ENCODE measurements at regions not wholly inside any gene's neighbourhood (a gene's known extent, or its start where the extent isn't known, plus 50 kb on each side); places are given as distances from the start of the nearest gene placed in this dataset.

DNA sequence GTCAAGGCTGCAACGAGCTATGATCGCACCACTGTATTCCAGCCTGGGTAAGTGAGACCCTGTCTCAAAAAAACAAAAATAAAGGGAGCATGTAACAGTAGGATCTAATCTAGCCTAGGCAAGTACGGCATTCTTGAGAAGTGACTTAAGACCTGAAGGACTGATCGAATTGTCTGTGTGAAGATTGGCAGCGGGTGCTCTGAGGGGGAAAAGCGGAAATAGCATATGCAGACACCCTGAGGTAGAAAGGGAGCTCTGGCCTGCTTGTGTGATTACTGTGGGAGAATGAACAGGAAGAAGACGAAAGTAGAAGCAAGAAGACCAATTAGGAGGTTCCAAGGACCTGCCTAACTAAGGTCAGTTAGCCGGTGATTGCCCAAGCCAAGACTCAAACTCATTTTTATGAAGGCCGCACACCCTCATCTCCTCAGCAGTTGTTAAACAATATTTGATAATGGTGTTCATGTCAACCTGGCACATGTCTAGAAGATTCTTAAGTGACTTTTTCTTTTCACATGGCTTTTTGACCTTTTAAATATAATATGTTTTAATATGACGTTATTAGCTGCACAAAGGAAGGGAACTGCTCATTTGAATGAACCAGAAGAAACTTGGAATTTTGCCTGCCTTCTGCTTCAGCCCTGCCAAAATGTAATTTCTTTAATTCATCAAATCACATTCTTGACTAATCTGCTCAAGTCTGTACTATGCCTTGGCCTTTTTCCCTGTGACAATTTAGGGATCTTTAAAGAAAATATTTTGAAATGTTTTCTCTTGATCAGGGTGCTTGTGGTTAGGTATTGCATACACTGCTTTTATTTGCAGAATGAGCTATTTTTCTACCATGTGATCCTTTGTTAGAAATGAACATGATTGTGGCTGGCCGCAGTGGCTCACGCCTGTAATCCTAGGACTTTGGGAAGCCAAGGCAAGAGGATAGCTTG, 289.2 kb upstream of the DMRT1 start:
- DNase-seq (ENCODE audit: low read depth, low spot score): no peak

DNA sequence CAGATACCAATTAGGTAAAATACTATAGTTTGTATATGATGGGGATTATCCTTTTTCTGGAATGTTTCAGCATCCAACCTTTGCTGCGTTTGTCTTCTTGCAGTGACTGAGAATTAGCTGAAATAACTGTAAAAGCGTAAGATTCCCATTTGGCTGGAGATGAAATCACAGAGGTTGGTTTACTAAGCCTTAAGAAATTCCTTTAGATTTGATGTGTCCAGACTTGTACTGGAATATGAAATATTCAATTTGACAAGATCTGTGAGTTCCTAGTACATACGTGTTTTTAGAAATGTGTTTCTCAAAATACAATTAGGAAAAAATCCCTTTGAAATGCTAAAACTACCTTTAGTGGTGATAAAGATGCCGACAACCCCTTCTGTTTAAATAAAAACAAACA, 286.0 kb upstream of the DMRT1 start:
- DNase-seq (ENCODE audit: low read depth, low spot score): no peak

DNA sequence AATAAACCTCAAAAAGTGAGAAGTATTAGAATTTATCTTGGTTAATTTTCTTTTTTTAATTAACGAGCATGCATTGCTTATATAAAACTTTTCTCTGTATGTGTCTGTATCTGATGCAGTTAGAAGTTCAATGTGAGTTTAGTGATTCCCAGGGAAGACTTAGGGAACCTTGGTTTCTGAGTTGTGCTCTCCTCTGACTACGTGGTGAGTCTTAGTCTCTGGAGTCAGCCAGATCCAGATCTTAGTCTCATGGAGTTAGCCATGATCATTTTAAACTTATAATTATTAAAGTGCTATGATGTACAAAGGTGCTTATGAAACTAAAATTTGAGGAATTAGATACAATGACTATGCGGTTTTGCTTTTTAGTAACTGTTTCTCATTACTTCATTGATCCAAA, 285.3 kb upstream of the DMRT1 start:
- DNase-seq (ENCODE audit: low read depth, low spot score): no peak

DNA sequence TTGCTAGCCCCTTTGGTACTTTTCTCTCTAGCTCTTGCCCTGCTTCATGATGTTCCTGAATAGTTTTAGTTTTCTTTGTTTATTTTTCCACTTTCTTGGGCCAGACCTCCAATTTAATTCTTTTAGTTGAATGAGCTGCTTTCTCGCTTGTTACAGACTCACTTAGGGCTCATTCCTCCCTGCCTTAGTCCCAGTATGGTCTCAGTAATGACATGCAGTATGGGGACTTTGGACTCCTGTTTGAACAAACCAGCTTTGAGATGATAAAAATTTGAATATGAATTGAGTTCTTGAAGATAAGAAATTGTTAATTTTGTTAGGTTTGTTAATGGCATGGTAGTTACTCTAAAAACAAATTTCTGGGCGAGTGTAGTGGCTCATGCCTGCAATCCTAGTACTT, 284.8 kb upstream of the DMRT1 start:
- DNase-seq (ENCODE audit: low read depth, low spot score): no peak

DNA sequence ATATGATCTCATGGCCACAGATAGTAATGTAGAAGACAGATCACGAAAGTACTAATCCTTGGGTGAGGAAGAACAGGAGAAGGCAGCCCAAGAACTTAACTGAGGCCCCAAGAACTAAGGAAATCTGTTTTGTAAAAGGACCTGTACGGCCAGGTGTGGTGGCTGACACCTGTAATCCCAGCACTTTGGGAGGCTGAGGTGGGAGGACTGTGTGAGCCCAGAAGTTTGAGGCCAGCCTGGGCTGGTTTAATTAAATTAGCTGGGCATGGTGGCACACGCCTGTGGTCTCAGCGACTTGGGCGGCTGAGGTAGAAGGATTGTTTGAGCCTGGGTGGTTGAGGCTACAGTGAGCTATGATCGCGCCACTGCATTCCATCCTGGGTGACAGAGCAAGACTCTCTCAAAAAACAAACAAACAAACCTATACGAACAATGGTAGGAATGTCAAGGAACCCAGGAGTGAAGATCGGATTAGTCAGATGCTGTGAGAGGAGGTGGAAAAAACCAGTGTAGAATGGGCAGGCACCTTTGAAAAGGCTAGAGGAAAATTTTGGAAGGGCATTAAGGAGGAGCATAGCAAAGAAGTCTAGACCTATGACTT, 283.8 kb upstream of the DMRT1 start:
- DNase-seq (ENCODE audit: low read depth, low spot score): no peak

DNA sequence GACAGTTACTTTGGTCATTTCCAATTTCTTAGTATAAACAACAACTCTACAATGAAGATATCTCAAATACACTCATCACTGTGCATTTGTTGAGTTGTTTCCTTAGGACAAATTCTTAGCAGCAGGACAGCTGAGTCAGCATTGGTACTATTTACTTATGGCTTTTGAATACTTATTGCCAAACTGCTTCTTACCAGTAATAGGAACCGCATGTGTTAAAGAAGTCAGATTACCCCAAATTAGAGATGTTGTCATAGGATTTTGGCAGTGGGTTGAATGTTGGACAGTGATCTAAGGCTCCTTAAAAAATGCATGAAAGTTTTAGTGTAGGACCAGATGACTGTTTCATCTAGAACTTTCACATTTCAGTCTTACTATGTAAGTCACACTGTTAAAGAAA, 280.1 kb upstream of the DMRT1 start:
- DNase-seq (ENCODE audit: low read depth, low spot score): no peak

DNA sequence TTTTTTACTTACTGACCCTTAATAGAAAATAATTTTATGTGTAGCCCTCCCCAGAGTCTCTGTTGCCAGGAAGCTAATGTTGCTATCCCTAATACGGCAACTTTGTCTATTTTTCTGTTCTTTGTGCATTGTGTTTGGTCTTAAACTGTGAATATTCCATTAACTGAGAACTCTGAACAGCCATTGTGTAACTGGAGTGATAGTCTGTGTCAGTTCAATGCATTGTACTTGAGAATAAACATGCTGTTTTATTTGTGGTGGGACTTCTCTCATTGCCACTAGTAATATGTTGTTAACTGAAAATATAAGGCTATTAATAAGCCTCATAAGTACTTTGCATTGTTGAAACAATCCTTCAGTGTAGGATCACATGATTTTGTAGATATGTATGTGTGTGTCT, 278.3 kb upstream of the DMRT1 start:
- DNase-seq (ENCODE audit: low read depth, low spot score): no peak

DNA sequence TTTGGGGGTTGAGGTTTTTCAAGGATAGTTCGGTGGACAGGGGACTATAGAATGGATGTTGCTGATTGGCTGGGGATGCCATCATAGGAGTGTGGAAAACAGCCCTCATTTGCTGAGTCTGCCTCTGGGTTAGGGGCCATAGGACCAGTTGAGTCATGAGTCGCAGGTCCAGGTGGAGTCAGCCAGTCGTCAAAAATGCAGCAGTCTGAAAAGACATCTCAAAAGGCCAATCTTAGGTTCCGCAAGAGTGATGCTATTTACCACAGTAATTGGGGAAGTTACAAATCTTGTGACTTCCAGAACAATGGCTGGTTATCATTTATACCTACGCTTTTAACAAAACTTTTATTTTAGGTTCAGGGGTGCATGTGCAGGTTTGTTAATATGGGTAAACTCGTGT, 276.0 kb upstream of the DMRT1 start:
- DNase-seq (ENCODE audit: low read depth, low spot score): no peak

DNA sequence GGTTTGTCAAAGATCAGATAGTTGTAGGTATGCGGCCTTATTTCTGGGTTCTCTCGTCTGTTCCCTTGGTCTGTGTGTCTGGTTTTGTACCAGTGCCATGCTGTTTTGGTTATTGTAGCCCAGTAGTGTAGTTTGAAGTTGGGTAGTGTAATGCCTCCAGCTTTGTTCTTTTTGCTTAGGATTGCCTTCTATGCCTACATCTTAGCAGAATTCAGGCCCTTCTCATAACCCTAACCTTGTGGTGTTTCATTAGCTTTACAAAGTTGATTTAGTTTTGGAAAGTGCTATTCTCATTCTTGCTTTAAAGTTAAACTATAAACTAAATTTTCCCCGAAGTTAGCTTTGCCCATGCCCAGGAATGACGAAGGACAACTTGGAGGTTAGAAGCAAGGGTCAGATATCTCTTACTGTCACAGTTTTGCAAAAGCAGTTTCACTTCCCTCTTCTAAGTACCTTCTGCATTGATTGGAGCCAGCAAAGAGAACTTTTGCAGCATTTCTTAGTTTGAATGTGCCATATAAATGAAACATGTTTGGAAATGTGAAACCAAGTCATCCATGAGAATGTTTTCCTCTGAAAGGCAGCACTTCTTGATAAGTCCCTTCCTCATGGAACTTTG, 274.3 kb upstream of the DMRT1 start:
- no peak for DNase-seq (ENCODE audit: low read depth, low spot score)

DNA sequence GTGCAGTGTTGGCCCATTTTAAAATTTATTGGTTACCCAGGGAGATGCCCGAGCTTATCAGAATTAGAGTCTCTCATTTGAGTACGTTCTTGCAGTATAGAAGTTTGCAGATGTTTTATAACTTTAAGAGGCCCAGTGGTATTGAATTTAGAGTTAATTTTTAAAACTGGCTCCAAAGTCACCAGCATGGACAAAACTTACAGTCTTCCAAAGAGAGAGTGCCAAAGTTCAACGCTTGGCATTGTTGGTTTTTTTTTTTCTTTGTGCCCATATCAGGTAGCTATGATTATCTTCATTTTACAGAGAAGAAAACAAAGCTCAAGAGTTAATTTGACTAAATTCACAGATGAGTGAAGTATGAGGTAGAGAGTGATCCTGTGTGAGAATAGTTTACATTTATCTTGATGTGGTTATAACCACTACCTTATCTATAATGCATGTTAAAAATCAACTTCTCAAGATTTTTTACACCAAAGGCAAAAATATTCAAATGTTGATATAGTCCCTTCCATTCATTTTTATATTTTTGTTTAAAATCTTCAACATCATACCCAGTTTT, 273.7 kb upstream of the DMRT1 start:
- no peak for DNase-seq (ENCODE audit: low read depth, low spot score)

DNA sequence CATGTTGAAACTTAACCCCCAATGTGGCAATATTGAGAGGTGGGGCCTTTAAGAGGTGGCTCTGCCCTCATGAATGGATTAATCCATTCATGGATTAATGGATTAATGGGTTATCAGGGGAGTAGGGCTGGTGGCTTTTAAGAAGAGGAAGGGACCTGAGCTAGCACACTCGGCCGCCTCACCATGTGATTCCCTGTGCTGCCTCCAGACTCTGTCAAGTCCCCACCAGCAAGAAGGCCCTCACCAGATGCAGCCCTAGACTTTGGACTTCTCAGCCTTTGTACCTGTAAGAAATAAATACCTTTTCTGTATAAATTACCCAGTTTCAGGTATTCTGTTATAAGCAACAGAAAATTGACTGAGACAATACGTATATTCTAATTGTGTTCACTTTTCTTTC, 272.2 kb upstream of the DMRT1 start:
- DNase-seq (ENCODE audit: low read depth, low spot score): no peak

DNA sequence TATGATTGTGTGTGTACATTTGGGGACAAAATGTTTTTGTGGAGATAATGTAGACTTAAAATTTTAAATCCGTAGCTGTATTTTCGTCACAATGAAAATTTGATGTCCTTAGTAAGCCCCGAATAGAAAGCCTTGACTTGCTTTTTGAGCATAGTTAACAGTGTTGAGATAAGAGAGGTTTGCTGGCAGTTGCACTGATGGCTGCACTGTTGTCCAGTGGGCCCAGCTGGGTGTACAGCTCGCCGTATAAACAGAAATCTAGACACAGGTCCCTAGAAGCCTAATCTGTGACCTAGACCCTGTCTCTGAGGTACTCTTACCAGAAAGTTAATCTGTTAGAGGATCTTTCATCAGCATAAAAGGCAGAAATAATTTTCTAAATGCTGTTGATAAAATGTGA, 271.3 kb upstream of the DMRT1 start:
- no peak for DNase-seq (ENCODE audit: low read depth, low spot score)

DNA sequence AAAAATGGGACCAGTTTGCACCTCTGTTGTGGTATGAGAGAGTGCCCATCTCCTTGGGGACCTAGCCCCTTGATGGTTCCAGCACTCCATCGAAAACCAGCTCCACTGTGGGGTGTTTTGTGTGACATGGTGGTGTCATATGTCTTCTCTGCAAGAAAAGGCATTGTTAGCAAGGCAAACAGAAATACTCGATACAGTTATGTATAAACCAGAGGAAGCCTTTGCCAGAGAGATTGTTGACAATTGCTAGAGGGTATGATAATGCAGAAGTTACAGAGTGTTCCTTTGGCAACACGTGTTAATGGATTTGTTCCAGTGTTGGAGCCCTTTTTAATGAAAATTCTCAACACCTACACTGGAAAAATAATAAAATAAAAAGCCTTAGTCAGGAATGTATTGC, 270.4 kb upstream of the DMRT1 start:
- no peak for DNase-seq (ENCODE audit: low read depth, low spot score)

DNA sequence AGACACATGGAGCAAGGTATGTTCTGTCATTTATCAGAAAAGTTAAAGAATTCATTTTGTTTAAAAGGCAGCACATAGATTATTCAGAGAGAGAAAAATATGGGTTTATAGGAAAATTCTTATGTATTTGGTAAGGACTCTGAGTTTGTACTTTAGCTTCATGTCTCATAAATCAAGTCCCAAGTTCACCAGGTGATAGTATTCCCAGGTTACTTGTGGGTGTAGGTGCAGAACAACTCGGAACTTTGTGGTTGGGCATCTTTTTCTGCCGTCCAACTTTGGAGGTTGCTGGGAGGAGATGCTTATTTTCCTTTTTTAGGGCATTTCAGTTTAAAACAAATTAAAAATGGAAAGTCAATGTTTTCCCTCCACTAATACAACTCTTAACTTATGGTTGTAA, 269.8 kb upstream of the DMRT1 start:
- DNase-seq (ENCODE audit: low read depth, low spot score): no peak

DNA sequence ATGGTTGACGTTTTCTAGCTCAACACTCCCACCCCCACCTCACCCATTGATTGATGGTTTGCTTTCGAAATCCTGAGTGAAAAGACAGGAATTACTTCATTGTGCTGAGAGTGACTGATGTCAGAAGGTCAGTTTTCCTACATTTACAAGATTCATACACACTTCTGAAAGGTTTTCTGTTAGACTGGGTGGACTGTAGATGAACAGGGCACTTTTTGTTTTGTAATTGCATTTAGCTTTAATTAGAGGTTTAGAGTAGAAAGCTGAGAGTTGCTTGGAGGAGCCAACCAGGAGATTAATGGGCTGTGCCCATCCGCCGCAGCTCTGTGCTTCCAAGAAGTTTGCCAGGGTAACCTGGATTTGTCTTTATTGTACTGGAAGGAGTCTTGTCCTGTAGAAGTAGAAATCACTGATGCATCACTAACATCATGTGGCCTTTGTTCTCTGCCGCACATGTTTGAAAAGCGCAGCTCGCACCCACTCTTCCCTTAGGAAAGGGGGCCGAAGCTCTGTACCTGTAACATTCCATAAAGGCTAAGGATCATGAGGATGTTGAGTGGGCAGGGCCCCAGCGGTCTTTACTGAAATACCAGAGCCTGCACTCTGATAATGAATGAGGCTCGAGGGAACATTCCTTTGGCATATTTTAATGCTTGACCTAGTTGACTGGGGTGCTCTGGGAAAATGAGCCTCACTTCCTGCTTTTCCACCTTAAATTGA, 267.6 kb upstream of the DMRT1 start:
- no peak for DNase-seq (ENCODE audit: low read depth, low spot score)

DNA sequence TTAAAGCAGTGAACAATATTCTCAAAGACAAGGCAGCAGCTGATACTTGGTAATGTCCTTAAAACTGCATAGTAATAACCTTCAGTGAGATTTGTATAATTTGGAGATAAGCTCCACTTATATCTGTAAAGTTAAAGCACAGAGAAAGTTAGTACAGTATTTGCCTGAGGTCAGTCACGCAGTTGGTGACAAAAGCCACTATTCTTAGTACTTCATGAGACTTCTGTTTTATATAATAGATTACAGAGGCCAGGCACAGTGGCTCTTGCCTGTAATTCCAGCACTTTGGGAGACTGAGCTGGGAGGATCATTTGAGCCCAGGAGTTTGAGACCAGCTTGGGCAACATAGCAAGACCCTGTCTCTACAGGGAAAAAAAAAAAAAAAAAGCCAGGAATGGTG, 266.4 kb upstream of the DMRT1 start:
- no peak for DNase-seq (ENCODE audit: low read depth, low spot score)

DNA sequence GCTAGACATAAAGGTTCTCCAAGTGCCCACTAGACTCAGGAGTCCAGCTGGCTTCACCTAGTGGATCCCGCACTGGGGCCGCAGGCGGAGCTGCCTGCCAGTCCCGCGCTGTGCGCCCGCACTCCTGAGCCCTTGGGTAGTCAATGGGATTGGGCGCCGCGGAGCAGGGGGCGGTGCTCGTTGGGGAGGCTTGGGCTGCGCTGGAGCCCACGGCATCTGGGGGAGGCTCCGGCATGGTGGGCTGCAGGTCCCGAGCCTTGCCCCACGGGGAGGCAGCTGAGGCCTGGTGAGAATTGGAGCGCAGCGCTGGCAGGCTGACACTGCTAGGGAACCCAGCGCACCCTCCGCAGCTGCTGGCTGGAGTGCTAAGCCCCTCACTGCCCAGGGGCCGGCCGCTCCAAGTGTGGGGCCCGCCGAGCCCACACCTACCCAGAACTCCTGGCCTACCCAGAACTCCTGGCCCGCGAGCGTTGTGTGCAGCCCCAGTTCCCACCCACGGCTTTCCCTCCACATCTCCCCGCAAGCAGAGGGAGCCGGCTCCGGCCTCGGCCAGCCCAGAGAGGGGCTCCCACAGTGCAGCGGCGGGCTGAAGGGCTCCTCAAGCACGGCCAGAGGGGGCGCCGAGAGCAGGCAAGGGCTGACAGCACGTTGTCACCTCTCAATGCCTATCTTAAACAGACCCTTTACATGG, 260.7 kb upstream of the DMRT1 start:
- DNase-seq (ENCODE audit: low read depth, low spot score): no peak

DNA sequence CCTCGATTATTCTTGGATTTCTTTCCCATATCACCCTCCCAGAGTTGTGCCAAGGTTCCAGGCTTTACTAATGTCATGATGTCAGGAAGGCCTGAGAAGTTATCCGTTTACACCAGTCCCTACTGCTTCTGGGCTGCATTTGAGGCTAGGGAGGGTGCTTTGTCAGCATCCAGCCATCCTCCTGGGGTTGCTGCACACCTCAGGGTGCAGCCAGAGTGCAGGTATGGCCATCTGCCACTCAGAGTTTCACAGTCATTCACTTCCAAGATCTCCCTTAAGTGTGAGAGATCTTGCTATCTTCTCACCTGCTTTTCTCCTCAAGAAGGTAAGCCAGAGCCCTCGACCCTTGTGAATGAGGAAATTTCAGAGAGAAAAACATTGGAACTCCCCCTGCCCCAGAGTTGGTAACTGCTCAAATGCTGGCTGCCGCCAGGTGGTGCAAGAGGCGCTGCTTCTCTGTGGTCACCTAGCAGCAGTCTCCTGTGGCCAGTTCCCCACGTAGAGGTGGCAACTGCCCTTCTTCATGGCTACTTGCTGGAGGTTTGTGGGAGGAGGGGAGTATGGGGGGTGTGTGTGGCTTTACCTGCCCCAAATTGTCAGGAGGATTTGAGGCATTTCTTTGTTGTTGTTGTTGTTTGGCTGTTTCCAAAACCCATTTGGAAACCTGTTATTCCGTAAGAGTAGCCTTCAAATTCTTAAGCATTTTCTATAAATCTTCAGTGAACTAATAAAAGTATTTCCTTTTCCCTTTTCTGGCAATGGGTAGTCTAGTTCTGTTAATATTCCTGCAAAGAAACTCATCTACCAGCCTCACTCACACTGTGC, 259.6 kb upstream of the DMRT1 start:
- no peak for DNase-seq (ENCODE audit: low read depth, low spot score)

DNA sequence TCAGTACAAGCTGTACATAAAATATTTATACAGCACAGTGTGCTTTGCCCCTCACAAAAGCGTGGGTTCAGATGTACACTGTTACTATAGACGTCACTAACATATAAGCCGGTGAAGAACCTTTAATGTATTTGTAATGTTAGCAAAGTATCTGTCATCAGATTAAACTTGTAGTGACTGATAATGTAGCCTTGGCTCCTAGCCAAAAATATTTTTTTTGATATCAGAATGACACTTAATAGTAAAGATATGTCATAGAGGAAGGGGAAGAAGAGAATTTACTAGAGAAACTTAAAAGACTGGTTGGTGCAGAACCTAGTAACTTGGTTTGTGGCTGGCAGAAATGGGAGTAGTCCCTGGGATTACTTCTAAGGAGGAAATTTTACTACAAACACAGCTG, 258.7 kb upstream of the DMRT1 start:
- DNase-seq (ENCODE audit: low read depth, low spot score): no peak

DNA sequence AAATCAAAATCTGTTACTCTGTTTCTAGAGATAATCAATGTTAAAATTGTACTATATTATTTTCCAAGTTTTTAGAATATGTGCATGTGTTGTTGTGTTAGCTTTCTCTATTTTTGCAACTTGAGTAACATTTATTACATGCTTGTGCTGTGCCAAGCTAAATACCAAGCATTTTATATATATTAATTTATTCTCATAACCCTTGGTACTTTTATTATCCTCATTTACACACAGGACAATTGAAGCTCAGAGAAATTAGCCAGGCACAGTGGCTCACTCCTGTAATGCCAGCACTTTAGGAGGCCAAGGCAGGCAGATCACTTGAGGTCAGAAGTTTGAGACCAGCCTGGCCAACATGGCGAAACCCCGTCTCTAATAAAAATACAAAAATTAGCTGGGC, 254.0 kb upstream of the DMRT1 start:
- no peak for DNase-seq (ENCODE audit: low read depth, low spot score)

DNA sequence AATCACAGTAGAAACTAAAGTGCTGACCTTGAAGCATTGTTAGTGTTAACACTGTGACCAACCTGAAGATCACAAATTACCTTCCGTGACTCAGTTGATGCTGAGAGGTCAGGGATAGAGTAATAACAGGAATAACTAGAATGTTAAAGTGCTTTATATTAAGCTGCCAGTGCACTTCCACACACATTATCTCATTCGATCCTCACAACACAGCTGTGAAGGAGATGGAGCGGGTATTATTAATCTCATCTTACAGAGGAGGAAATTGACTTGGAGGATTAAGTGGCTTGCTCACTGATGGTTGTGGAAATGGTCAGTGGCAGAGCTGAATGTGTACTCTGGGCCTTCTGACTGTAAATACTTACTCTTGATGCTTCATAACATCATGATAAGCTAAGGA, 252.5 kb upstream of the DMRT1 start:
- no peak for DNase-seq (ENCODE audit: low read depth, low spot score)

All from activated naive CD8-positive, alpha-beta T cell treated with anti-CD3 and anti-CD28 coated beads, Interleukin-2, amount 50 U/mL, for 16 hours (primary cell).